Lower leg skin (tissue), 4 donors: ENCODE measurements at regions not wholly inside any gene's neighbourhood (a gene's known extent, or its start where the extent isn't known, plus 50 kb on each side); places are given as distances from the start of the nearest gene placed in this dataset.
A peak's percentile ranks its signal among the peaks of the same experiment; 100 is the strongest.

Experiments
- DNase-seq, 2 donors: peaks; one replicate each; pipeline ENCODE4 v3.0.0-alpha.2; 2019; ENCODE audit warnings: low spot score in 2 of 2
- H3K4me3 ChIP-seq: fragments of 200-600 bp; sonication (generic); 2 replicates; pipeline ENCODE4 v1.5.1; 2017; ENCODE audit warnings: mild to moderate bottlenecking, low read depth; ENCODE audit not compliant: poor library complexity, severe bottlenecking
- CTCF ChIP-seq, 3 donors: fragments of 450-650 bp; IDR thresholded peaks; one replicate each; pipeline ENCODE4 v1.5.1; 2016; ENCODE audit warnings: antibody characterized with exemption in 3 of 3, mild to moderate bottlenecking in 3 of 3, moderate library complexity in 2 of 3
- POLR2A ChIP-seq, 2 donors: fragments of 450-650 bp; IDR thresholded peaks; one replicate each; pipeline ENCODE4 v1.6.1; 2016 to 2017; ENCODE audit warnings: antibody characterized with exemption in 2 of 2, mild to moderate bottlenecking in 1 of 2, moderate library complexity in 1 of 2
- WGBS, 2 donors: methylation state at CpG; one replicate each; pipeline ENCODE4 v1.1.5; 2018; 5-methylcytosine and 5-hydroxymethylcytosine counted together
- intact Hi-C: fragments of 100-400 bp; cut with DNase I; formaldehyde crosslinking; loops from one replicate; pipeline ENCODE4 v1.15.0; 2023; ENCODE audit warnings: low total_unique reads

- H3K4me3 ChIP-seq = no peak overlapping the region
- TF ChIP-seq POLR2A (IDR thresholded peaks at IDR 0.05) (no peak), CTCF (IDR thresholded peaks at IDR 0.05) (no peak)
- WGBS, 2 donors = 73 to 76% methylated on average over 3 of the region's 3 CpGs
- intact Hi-C loops = no loop called here
- DNase-seq = no peak
Measured at GRCh38 chr13:79716191-79716590, 235.2 kb downstream of the NDFIP2 start.

- intact Hi-C loops = no loop called here
- DNase-seq = peak; percentile 40 to 83
- H3K4me3 ChIP-seq = no peak overlapping the region
- no peak for TF ChIP-seq CTCF (IDR thresholded peaks at IDR 0.05)
- no peak for TF ChIP-seq POLR2A (IDR thresholded peaks at IDR 0.05)
Measured at GRCh38 chr13:79711631-79712030, 230.7 kb downstream of the NDFIP2 start.

- no peak for DNase-seq
- intact Hi-C loops = no loop called here
- TF ChIP-seq POLR2A (IDR thresholded peaks at IDR 0.05) = no peak
- TF ChIP-seq CTCF (IDR thresholded peaks at IDR 0.05) = no peak
- WGBS, 2 donors = 38 to 51% methylated on average over 1 of the region's 1 CpG
- H3K4me3 ChIP-seq = no peak overlapping the region
Measured at GRCh38 chr13:79710376-79710775, 229.4 kb downstream of the NDFIP2 start.

GRCh38 chr13:79709471-79709870 is 228.5 kb downstream of the NDFIP2 start:
- DNase-seq = no peak
- H3K4me3 ChIP-seq = no peak overlapping the region
- intact Hi-C loops = no loop called here
- TF ChIP-seq CTCF (IDR thresholded peaks at IDR 0.05) (no peak), POLR2A (IDR thresholded peaks at IDR 0.05) (no peak)
- WGBS, 2 donors = 50 to 54% methylated on average over 2 of the region's 2 CpGs

GRCh38 chr13:79703772-79704171 is 222.8 kb downstream of the NDFIP2 start:
- TF ChIP-seq CTCF (IDR thresholded peaks at IDR 0.05) (no peak), POLR2A (IDR thresholded peaks at IDR 0.05) (no peak)
- 95% methylated on average over 1 of the region's 1 CpG for WGBS, 2 donors
- intact Hi-C loops = no loop called here
- no peak overlapping the region for H3K4me3 ChIP-seq
- no peak for DNase-seq

- DNase-seq = no peak
- 62 to 68% methylated on average over 2 of the region's 2 CpGs for WGBS, 2 donors
- intact Hi-C loops = no loop called here
- H3K4me3 ChIP-seq = no peak overlapping the region
- TF ChIP-seq POLR2A (IDR thresholded peaks at IDR 0.05) = no peak
- TF ChIP-seq CTCF (IDR thresholded peaks at IDR 0.05) = no peak
Measured at GRCh38 chr13:79695754-79696153, 214.8 kb downstream of the NDFIP2 start.
